ENCODE measurements at regions not wholly inside any gene's neighbourhood (a gene's known extent, or its start where the extent isn't known, plus 50 kb on each side); places are given as distances from the start of the nearest gene placed in this dataset.

- 85 to 87% methylated on average over 2 of the region's 2 CpGs for WGBS, 2 donors (ENCODE audit: low coverage in 1 of 2)
- Histone ChIP-seq H3K4me1 (no peaks in the 10 kb centered on the region), H3K9me3 (no peaks in the 10 kb centered on the region), H3K4me3 (no peak overlapping the region), H3K27me3 (no peaks in the 10 kb centered on the region), H3K36me3 (no peaks in the 10 kb centered on the region), H3K27ac (no peak overlapping the region)
- in situ Hi-C loops (cut with MboI; ENCODE audit: low pct_ligation_motif_present in 1 of 4, low pct_unique_long_range_greater_than_20kb in 1 of 4, low sequenced_read_pairs in 3 of 4): no loop called here
- TF ChIP-seq POLR2AphosphoS5 (IDR thresholded peaks at IDR 0.05) (no peak), EP300 (IDR thresholded peaks at IDR 0.05; ENCODE audit: low read depth) (no peak), CTCF (IDR thresholded peaks at IDR 0.05) (no peak), POLR2A (IDR thresholded peaks at IDR 0.05) (no peak)
- no peak for DNase-seq
- intact Hi-C loops (cut with DNase I; ENCODE audit: low total_unique reads): no loop called here
Observed at GRCh38 chr7:97573065-97573464, 158.8 kb upstream of the TAC1 start.

- Histone ChIP-seq H3K4me3 (no peak overlapping the region), H3K27ac (no peak overlapping the region), H3K36me3 (no peaks in the 10 kb centered on the region), H3K9me3 (no peaks in the 10 kb centered on the region), H3K27me3 (no peaks in the 10 kb centered on the region), H3K4me1 (no peaks in the 10 kb centered on the region)
- TF ChIP-seq POLR2A (IDR thresholded peaks at IDR 0.05): no peak
- TF ChIP-seq POLR2AphosphoS5 (IDR thresholded peaks at IDR 0.05): no peak
- no peak for TF ChIP-seq EP300 (IDR thresholded peaks at IDR 0.05; ENCODE audit: low read depth)
- no peak for TF ChIP-seq CTCF (IDR thresholded peaks at IDR 0.05)
- intact Hi-C loops (cut with DNase I; ENCODE audit: low total_unique reads) (no loop called here), in situ Hi-C loops (cut with MboI; ENCODE audit: low pct_ligation_motif_present in 1 of 4, low pct_unique_long_range_greater_than_20kb in 1 of 4, low sequenced_read_pairs in 3 of 4) (no loop called here)
- DNase-seq: no peak
Observed at GRCh38 chr7:97576043-97576442, 155.8 kb upstream of the TAC1 start.

- no peaks in the 10 kb centered on the region for H3K36me3 ChIP-seq
- no peak overlapping the region for H3K27ac ChIP-seq
- 81% methylated on average over 5 of the region's 5 CpGs for WGBS, 2 donors (ENCODE audit: low coverage in 1 of 2)
- H3K9me3 ChIP-seq: no peaks in the 10 kb centered on the region
- DNase-seq: no peak
- no peaks in the 10 kb centered on the region for H3K27me3 ChIP-seq
- no peaks in the 10 kb centered on the region for H3K4me1 ChIP-seq
- in situ Hi-C loops (cut with MboI; ENCODE audit: low pct_ligation_motif_present in 1 of 4, low pct_unique_long_range_greater_than_20kb in 1 of 4, low sequenced_read_pairs in 3 of 4): no loop called here
- H3K4me3 ChIP-seq: no peak overlapping the region
- intact Hi-C loops (cut with DNase I; ENCODE audit: low total_unique reads): no loop called here
- no peak for TF ChIP-seq POLR2A (IDR thresholded peaks at IDR 0.05)
- no peak for TF ChIP-seq POLR2AphosphoS5 (IDR thresholded peaks at IDR 0.05)
- no peak for TF ChIP-seq EP300 (IDR thresholded peaks at IDR 0.05; ENCODE audit: low read depth)
- TF ChIP-seq CTCF (IDR thresholded peaks at IDR 0.05): no peak
Observed at GRCh38 chr7:97578225-97578624, 153.7 kb upstream of the TAC1 start.

- intact Hi-C loops (cut with DNase I; ENCODE audit: low total_unique reads): no loop called here
- DNase-seq: no peak
- Histone ChIP-seq H3K27me3 (no peaks in the 10 kb centered on the region), H3K9me3 (no peaks in the 10 kb centered on the region), H3K36me3 (no peaks in the 10 kb centered on the region), H3K27ac (no peak overlapping the region), H3K4me3 (no peak overlapping the region), H3K4me1 (no peaks in the 10 kb centered on the region)
- in situ Hi-C loops (cut with MboI; ENCODE audit: low pct_ligation_motif_present in 1 of 4, low pct_unique_long_range_greater_than_20kb in 1 of 4, low sequenced_read_pairs in 3 of 4): no loop called here
- no peak for TF ChIP-seq POLR2AphosphoS5 (IDR thresholded peaks at IDR 0.05)
- no peak for TF ChIP-seq POLR2A (IDR thresholded peaks at IDR 0.05)
- TF ChIP-seq CTCF (IDR thresholded peaks at IDR 0.05): no peak
- TF ChIP-seq EP300 (IDR thresholded peaks at IDR 0.05; ENCODE audit: low read depth): no peak
- 91% methylated on average over 5 of the region's 5 CpGs; no CpG with 5 or more reads in 1 of the 2 donors for WGBS, 2 donors (ENCODE audit: low coverage in 1 of 2)
Observed at GRCh38 chr7:97580205-97580604, 151.7 kb upstream of the TAC1 start.

Data from transverse colon (tissue), 4 donors.